ENCODE measurements at regions not wholly inside any gene's neighbourhood (a gene's known extent, or its start where the extent isn't known, plus 50 kb on each side); places are given as distances from the start of the nearest gene placed in this dataset.
"Not testable (repeated sequence)": the region's sequence is repeated elsewhere in the genome, so short reads cannot be mapped to it uniquely, and the experiment has no call there.

- no peak for DNase-seq (ENCODE audit: low read depth, low spot score)
Measured at GRCh38 chr2:16466133-16466820, 199.4 kb downstream of the CYRIA start.

DNA sequence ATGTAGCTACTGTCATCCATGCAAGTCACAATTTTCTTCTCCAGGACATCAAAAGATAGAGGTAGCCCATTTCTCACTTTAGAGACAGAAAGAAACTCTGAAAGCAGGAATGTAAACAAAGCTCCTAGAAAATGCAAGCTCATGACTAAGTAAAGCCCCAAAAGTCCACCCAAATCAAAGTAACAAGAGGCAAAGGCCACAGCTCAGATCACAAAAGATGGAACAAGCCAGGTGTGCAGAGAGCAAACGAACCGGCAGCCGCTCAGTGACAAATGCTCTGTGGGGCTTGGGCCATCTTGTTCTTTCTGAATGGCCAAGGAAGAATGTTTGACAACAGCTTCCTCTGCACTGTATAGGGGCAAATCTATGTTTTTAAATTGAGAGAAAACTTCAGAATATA is 201.0 kb downstream of the CYRIA start:
- DNase-seq (ENCODE audit: low read depth, low spot score): no peak

GRCh38 chr2:16462958-16463357 is 202.7 kb downstream of the CYRIA start:
- no peak for DNase-seq (ENCODE audit: low read depth, low spot score)

DNA sequence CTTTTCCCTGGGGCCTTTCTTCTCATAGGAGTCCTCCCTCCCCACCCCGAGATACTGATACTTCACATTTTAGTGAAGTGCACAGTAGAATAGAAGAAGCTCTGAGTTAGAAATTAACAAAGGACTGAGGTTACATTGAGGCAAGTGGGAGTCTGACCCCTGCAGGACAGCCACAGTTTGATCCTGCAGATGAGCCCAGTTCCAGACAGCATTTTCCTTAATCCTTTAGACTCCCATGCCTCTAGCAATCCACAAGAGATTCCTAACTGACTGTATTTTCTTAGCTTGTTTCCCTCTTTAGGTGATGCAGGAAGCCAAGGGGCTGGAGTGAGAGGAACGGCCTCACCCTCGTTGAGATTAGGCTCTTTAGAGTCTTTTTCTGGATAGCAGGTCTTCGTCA is 204.0 kb downstream of the CYRIA start:
- no peak for DNase-seq (ENCODE audit: low read depth, low spot score)

DNA sequence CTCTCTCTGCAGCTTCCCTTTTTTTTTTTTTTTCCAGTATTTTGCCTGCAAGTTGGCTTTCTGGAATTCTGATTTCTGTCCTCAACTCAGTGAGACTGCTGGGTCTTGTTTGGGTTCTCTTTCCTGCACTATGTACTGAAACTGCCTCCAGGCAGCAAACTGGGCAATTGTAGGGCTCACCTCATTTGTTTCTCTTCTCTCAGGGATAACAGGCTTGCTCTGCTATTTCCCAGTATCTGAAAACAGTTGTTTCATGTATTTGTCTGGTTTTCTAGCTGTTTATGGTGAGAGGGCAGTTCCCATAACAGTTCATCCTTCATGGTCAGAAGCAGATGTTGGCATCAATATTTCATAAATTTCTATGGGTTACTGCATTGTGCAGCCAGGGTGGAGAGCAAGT is 206.0 kb downstream of the CYRIA start:
- DNase-seq (ENCODE audit: low read depth, low spot score): no peak

DNA sequence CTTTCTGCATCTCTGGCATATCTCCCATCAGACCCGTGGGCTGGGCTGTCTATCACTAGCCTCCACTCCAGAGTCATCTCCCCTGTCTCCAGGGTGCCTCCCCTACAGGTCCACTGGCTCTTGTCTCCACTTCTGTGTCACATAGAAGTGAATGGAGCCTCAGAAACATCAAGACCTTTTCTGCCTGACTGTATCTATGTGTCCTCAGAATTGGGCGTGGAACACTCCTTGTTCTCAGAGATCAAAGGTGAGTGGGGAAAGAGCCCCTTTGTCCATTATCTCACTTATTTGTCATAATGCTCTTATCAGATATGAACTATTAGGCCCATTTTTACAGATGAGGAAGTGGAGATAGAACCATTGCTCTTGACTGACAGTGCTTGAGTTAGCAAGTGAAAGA is 211.0 kb downstream of the CYRIA start:
- no peak for DNase-seq (ENCODE audit: low read depth, low spot score)

GRCh38 chr2:16452123-16452522 is 213.5 kb downstream of the CYRIA start:
- no peak for DNase-seq (ENCODE audit: low read depth, low spot score)

DNA sequence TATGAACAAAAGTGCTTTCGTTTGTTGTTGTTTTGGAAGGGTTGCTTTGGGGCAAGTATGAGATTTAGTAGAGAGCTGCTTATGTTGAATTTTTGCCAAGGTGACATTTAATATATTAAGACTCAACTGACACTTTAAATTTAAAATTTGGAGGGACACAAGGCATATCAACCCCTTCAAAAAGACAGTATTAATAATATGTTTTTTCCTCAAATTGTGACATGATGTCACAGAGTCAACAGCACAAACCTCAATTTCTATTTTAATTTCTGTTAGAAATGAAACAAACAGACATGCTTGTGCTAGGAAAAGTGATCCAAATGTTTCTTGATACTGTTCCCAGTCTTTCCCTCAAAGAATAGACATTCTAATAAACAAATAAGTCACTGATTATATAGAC is 218.9 kb downstream of the CYRIA start:
- no peak for DNase-seq (ENCODE audit: low read depth, low spot score)

- DNase-seq (ENCODE audit: low read depth, low spot score): no peak
Measured at GRCh38 chr2:16442971-16443370, 222.7 kb downstream of the CYRIA start.

DNA sequence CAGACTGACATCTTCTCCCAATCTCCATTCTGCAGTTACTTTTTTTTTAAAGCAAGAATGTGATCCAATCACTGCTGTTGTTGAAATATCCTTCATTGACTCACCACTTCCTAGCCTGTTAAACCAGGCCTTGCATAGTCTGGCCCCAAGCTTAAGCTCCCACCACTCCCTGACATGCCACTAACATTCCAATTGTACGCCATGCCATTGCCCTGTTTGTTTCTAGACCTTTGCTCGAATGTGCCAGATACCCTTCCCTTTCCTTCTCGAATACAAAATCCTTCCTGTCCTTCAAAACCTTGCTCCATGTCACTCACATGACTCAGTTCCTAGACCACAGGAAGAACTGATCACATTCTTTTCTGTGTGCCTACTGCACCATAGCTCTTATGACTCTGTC is 224.2 kb downstream of the CYRIA start:
- no peak for DNase-seq (ENCODE audit: low read depth, low spot score)

DNA sequence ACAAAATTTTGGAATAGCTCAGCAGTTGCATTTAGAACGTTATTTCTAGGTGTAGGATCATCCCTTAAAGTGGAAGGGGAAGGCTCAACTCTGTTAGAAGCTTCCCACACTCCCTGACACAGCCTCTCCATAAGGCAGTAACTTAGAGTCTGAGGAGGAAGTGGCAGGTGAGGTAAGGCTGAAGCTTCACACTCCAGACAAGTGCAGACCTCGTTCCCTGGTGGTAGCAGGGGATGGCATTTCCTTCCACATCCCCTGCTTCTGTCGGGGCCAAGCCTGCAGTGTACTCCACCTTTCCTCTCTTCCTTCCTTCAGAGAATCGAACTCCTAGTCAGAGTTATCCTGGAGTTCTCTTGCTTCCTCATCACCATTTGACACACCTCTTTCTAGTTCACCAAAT is 224.7 kb downstream of the CYRIA start:
- DNase-seq (ENCODE audit: low read depth, low spot score): no peak

DNA sequence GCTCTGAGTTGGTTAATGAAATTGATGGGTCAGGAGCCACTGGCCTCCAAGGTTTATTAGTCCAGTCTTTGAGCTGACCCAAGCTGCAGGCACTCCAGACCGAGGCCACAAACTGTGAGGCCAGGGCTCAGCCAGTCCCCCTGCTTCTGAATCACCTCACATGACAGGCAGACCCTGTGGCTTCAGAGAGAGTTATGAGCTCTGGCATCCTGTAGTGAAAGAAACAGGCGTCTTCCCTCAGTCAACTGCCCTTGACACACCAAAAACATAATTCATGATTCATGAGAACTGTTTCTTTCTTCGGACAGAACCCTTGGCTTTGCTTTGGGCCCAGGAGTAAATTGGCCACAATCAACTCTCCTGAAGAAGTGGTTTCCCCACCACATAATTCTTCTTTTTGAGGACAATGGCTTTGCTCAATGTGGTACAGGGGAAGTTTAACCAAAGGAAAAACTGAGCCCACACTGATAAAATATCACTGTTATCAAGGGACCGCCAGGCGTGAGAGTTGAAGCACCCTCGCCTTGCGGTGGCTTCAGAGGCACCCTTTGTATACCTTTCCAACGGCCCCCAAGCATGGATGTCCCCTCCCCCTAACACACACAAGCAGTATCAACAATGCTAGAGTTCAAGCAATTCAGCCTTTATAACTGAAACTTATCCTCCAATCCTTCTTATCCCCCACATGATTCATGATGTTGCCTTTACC is 226.9 kb downstream of the CYRIA start:
- DNase-seq (ENCODE audit: low read depth, low spot score): no peak

DNA sequence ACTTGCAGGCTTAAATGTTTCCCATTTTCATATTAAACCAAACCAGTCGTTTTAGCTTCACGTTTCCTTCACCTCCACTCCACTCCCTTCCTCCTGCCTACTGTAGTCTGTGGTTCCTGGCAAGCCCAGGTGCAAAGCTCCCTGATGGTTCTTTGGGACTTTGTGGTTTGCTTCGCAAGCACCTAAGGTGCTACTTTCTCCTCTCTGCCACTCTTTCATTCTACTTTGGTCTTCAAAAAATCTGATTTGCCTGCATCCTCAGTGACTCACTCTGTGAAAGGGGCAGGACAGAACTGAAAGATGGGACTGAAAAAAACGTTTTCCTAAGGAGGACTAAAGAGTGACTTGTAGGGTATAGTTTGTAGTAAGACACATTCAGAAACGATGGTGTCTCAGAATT is 228.4 kb downstream of the CYRIA start:
- DNase-seq (ENCODE audit: low read depth, low spot score): no peak

DNA sequence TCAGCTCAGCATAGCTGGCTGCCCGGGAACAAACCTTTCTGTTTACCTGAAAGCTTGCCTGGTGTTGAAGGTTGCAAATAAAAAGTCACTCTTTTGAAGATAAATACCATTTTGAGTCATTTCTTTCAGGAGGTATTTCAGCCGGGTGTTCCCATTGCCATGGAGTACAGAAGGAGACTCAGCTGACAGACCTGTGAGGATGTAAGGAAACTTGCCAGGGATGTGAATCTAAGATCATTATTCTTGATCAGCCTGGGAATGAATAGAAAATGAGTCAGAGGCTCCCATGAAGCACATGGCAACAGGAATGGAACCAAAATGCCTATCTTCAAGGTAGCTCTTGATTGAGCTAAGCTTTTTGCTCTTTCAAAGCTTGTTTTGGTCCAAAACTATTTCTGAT is 231.2 kb downstream of the CYRIA start:
- no peak for DNase-seq (ENCODE audit: low read depth, low spot score)

DNA sequence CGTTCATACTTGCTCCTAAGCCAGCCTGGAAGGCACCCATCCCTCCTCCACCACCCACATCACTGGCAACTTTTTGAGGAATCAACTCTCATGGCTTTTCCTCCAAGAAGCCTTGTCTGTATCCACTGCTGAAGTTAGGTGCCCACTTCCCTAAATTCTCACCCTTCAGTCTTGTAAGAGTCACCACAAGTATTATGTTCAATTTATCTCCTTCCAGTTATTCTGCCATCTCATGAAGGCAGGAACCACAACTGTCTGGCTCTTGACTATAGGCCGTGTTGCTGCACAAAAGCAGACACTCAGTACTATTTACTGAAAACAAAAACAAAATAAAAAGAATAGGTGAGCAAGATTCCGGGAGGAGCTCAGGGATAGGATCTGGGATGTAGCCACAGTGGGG is 234.8 kb downstream of the CYRIA start:
- no peak for DNase-seq (ENCODE audit: low read depth, low spot score)

DNA sequence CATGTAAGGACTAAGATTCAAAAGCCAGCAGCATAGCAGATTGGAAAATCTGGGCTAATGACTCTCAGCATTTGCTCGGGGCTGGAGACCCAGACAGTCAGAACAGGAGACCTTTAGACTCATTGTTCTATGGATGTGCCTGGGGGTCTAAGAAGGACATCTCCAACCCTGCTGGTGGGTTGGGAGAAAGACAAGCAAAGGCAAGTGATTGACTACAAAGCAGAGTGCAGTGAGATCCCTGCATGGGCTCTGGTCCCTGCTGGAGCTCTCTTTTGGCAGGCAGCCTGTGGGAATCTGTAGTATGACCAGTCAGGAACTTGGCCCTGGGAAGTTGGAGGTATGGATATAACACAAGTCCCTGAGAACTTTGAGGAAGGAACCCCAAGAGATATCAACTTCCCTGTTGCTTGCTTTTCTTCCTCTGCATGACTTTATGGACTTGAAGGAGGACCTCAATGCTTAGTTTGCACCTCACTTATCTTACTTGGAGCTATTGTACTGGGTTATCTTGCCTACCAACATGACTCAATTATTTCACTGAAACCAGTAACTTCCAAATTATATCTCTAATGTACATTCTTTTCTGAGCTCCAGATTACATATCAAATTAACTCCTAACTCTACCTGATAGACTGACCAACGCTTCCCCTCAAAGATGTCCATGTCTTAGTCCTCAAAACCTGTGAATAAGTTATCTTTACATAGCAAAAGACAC is 236.0 kb downstream of the CYRIA start:
- no peak for DNase-seq (ENCODE audit: low read depth, low spot score)

- no peak for DNase-seq (ENCODE audit: low read depth, low spot score)
Measured at GRCh38 chr2:16429002-16429401, 236.6 kb downstream of the CYRIA start.

- DNase-seq (ENCODE audit: low read depth, low spot score): no peak
Measured at GRCh38 chr2:16425462-16426336, 239.9 kb downstream of the CYRIA start.

DNA sequence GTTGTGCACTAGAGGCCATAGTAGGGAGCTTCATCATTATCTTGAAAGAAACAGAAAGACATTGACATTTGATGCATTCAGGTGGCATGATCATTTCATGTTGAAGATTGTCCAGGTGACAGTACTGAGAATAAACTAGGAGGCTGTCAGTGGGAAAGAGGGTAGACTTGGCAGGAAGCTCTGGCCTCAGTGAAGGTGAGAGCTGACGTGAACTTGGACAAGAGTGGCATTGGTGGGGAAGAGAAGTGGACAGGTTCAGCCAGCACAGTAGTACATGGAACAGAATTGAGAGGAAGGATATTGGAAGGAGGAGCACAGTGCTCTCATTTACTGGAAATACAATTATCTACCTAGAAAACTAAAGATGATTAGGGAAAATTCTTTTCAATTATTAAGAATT is 245.2 kb downstream of the CYRIA start:
- no peak for DNase-seq (ENCODE audit: low read depth, low spot score)

- no peak for DNase-seq (ENCODE audit: low read depth, low spot score)
Measured at GRCh38 chr2:16417726-16418125, 247.9 kb downstream of the CYRIA start.

GRCh38 chr2:16416651-16417050 is 249.0 kb downstream of the CYRIA start:
- DNase-seq (ENCODE audit: low read depth, low spot score): no peak

DNA sequence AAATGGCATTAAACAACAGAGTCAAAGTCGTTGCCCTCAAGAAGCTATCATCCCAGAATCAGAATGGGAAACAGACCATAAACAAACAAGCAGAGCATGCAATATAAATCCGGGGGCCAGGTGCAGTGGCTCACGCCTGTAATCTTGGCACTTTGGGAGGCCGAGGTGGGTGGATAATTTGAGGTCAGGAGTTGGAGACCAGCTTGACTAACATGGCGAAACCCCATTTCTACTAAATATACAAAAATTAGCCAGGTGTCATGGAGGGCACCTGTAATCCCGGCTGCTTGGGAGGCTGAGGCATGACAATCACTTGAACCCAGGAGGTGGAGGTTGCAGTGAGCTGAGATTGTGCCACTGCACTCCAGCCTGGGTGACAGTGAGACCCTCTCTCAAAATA is 249.8 kb downstream of the CYRIA start:
- not testable (repeated sequence) for DNase-seq (ENCODE audit: low read depth, low spot score)

Measured in activated CD4-positive, CD25-positive, alpha-beta regulatory T cell treated with anti-CD3 and anti-CD28 coated beads, Interleukin-2, amount 50 U/mL, for 16 hours (primary cell).